ENCODE measurements at regions not wholly inside any gene's neighbourhood (a gene's known extent, or its start where the extent isn't known, plus 50 kb on each side); places are given as distances from the start of the nearest gene placed in this dataset.

DNA sequence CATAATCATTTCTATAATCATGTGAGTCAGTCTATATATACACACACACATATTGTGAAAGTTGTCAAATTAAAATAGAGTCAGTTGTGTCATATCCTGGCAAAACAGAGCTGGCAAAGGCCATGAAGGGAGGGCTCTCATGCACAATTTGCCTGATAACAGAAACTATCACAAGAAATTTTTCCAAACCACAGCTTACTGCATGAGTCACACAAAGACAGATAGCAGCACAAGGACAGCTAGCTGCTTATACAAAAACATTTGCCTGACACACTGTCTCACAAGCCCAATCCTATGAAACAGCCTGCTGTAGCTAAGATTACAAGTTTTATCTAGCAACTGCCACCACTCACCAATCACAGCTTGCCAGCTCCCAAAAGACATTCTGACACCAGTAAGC lies 848.5 kb upstream of the MAN1A1 start:
- Histone ChIP-seq H3K36me3 (replicated peaks in 1 of 2; ENCODE audit: control insufficient read depth in 1 of 2, insufficient read depth in 2 of 2, low read length in 2 of 2) (no peaks in the 10 kb centered on the region), H3K9me3 (replicated peaks in 1 of 2; ENCODE audit: control insufficient read depth in 1 of 2, insufficient read depth in 1 of 2, low read length in 2 of 2) (no peaks in the 10 kb centered on the region), H3K27ac (ENCODE audit: low read depth in 1 of 2, low read length in 2 of 2) (no peak overlapping the region), H3K79me2 (ENCODE audit: insufficient read depth, low read length) (no peaks in the 10 kb centered on the region), H3K4me2 (replicated peaks; ENCODE audit: extremely low read depth, low read length, poor library complexity, severe bottlenecking) (no peak overlapping the region), H3K4me1 (ENCODE audit: control insufficient read depth in 1 of 2, insufficient read depth in 2 of 2, low read length in 2 of 2) (no peaks in the 10 kb centered on the region), H3K9ac (ENCODE audit: insufficient read depth, low read length, poor library complexity, severe bottlenecking) (no peak overlapping the region), H3K27me3 (ENCODE audit: control insufficient read depth in 2 of 2, insufficient read depth in 2 of 2, low read length in 2 of 2) (no peaks in the 10 kb centered on the region), H3K4me3 (replicated peaks in 1 of 3; ENCODE audit: low read depth in 2 of 3, low read length in 3 of 3) (no peak overlapping the region), H4K20me1 (ENCODE audit: insufficient read depth, low read length) (no peaks in the 10 kb centered on the region), H2AFZ (ENCODE audit: insufficient read depth, low read depth, low read length, poor library complexity, severe bottlenecking) (no peak overlapping the region)
- H3K27me3 Mint-ChIP-seq (ENCODE audit: low read depth in 3 of 3) = no peaks in the 10 kb centered on the region
- H3K27ac Mint-ChIP-seq = no peak overlapping the region
- TF ChIP-seq CTCF (IDR thresholded peaks at IDR 0.05) = no peak
- intact Hi-C loops (cut with micrococcal nuclease) = no loop called here
- H3K36me3 Mint-ChIP-seq = no peaks in the 10 kb centered on the region
- DNase-seq = no peak
- peaks cover 0 to 3% (median 1%) of the 10 kb centered on the region in 7 donors for H3K9me3 Mint-ChIP-seq
- no peaks in the 10 kb centered on the region for H3K4me1 Mint-ChIP-seq
- no peak overlapping the region for H3K4me3 Mint-ChIP-seq

DNA sequence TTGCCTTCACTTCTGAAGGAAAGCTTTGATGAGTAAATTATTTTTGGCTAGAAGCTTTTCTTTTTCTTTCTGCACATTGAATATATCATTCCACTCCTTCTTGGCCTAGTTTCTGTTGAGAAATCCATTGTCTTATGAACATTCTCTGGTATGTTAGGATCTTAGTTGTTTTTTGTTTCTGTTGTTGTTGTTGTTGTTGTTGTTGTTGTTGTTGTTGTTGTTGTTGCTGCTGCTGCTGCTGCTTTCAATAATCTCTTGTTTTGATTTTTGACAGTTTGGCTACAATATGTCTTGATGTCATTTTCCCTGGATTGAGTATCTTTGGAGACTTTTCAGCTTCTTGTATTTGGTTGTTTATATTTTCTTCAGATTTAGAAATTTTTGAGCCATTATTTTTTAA lies 836.5 kb upstream of the MAN1A1 start:
- Mint-ChIP-seq H3K36me3 (no peaks in the 10 kb centered on the region), H3K27me3 (ENCODE audit: low read depth in 3 of 3) (no peaks in the 10 kb centered on the region), H3K4me3 (no peak overlapping the region), H3K27ac (no peak overlapping the region), H3K4me1 (no peaks in the 10 kb centered on the region), H3K9me3 (peaks cover 0 to 8% (median 3%) of the 10 kb centered on the region in 7 donors)
- Histone ChIP-seq H3K4me2 (replicated peaks; ENCODE audit: extremely low read depth, low read length, poor library complexity, severe bottlenecking) (no peak overlapping the region), H3K79me2 (ENCODE audit: insufficient read depth, low read length) (no peaks in the 10 kb centered on the region), H3K27me3 (ENCODE audit: control insufficient read depth in 2 of 2, insufficient read depth in 2 of 2, low read length in 2 of 2) (no peaks in the 10 kb centered on the region), H2AFZ (ENCODE audit: insufficient read depth, low read depth, low read length, poor library complexity, severe bottlenecking) (no peak overlapping the region), H3K9me3 (replicated peaks in 1 of 2; ENCODE audit: control insufficient read depth in 1 of 2, insufficient read depth in 1 of 2, low read length in 2 of 2) (peaks cover 6 to 11% of the 10 kb centered on the region in 2 donors), H3K4me3 (replicated peaks in 1 of 3; ENCODE audit: low read depth in 2 of 3, low read length in 3 of 3) (no peak overlapping the region), H4K20me1 (ENCODE audit: insufficient read depth, low read length) (no peaks in the 10 kb centered on the region), H3K9ac (ENCODE audit: insufficient read depth, low read length, poor library complexity, severe bottlenecking) (no peak overlapping the region), H3K27ac (ENCODE audit: low read depth in 1 of 2, low read length in 2 of 2) (no peak overlapping the region), H3K36me3 (replicated peaks in 1 of 2; ENCODE audit: control insufficient read depth in 1 of 2, insufficient read depth in 2 of 2, low read length in 2 of 2) (no peaks in the 10 kb centered on the region), H3K4me1 (ENCODE audit: control insufficient read depth in 1 of 2, insufficient read depth in 2 of 2, low read length in 2 of 2) (no peaks in the 10 kb centered on the region)
- intact Hi-C loops (cut with micrococcal nuclease) = no loop called here
- no peak for TF ChIP-seq CTCF (IDR thresholded peaks at IDR 0.05)
- DNase-seq = no peak
